ENCODE measurements at regions not wholly inside any gene's neighbourhood (a gene's known extent, or its start where the extent isn't known, plus 50 kb on each side); places are given as distances from the start of the nearest gene placed in this dataset.

- DNase-seq, result no peak
Observed at GRCh38 chr2:189268763-189269162, 89.2 kb upstream of the COL5A2 start.

DNA sequence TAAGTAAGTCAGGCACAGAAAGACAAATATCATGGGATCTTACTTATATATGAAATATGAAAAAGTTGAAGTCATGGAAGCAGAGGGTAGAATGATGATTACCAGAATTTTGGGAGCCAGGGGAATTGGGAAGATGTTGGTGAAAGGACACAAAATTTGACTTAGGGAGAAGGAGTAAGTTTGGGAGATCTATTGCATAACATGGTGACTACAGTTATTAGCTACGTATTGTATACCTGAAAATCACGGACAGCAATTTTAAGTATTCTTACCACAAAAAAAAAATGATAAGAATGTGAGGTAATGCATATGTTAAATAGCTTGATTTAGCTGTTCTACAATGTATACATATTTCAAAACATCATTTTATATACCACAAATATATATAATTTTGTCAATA lies 94.2 kb upstream of the COL5A2 start:
- no peak for DNase-seq

GRCh38 chr2:189274361-189274760 lies 94.8 kb upstream of the COL5A2 start:
- no peak for DNase-seq

DNA sequence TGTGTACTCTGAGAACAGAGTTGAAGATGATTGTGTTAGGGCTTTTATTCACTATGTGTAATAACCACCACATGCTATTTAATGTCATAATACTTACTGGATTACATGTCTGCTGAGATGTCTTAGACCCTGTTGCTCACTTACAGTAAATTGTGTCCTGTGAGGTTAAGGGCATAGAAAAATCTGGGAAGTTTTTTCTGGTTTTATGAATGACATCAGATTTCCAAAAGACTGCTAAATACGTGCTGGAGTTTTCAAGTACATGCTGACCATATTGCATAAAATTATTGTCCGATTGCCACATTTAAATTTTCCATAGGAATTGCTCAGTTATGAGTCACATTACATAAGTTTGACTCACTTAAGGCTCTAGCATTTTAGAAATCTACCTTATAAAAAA lies 96.7 kb upstream of the COL5A2 start:
- DNase-seq, result no peak

GRCh38 chr2:189281201-189281600 lies 101.6 kb upstream of the COL5A2 start:
- DNase-seq, result no peak

- no peak for DNase-seq
Observed at GRCh38 chr2:189285349-189285748, 105.8 kb upstream of the COL5A2 start.

GRCh38 chr2:189285962-189286645 lies 106.5 kb upstream of the COL5A2 start:
- peak; percentile 36 for DNase-seq

DNA sequence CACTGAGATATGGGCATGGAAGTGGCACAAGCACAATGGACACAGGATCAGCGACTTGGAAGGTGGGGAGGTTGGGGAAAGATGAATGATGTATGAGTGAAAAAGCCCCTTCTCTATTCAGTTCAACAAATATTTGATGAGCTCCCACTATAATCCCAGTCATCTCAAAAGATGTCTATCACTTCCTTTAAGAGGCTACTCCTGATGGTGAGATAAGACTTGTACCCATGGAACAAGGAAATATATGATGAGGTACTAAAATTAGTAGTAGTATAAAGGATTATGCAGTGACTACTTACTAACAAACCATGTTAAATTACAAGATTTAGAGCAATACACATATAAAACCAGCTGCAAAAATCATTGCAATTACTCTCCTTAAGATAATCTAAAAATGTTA lies 107.8 kb upstream of the COL5A2 start:
- DNase-seq, result no peak

GRCh38 chr2:189287982-189288521 lies 108.5 kb upstream of the COL5A2 start:
- DNase-seq, result peak; percentile 66

DNA sequence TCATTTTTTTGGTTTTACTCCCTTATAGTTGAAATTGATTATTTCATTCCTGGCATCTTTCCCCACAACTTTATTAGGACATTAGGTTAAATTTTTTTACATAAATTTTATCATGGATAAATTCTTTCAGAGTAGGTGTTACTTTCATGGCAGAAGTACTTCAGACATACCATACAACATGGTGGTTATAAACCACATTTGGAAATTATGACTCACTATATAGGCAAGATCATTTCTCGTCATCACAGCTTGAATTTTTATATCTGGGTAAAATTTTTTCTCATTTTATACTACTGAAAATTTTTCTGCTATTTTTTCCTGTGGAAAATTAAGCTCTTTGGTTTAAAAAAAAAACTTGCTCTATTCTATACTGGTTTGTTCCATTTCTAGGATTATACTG lies 111.9 kb upstream of the COL5A2 start:
- no peak for DNase-seq

- no peak for DNase-seq
Observed at GRCh38 chr2:189293164-189293563, 113.6 kb upstream of the COL5A2 start.

GRCh38 chr2:189297446-189297845 lies 117.9 kb upstream of the COL5A2 start:
- DNase-seq, result no peak

DNA sequence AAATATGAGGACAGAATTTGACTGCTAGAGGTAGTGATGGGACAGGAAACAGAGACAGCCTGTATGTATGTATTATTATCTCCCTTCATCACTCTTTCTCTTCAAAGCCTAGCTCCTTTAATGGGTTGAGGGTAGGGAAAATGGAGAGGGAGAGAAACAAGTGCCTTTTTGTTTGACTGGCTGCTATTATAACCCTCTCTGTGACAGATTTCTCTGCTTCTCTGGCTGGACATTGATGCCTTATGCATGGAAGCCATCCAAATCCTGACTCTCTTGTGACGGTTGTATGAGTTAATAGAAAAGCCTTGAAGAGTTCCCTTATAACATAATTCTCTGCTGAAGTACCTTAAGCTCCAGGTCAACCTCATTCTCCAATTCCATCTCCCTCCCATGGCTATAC lies 118.5 kb upstream of the COL5A2 start:
- DNase-seq, result no peak

GRCh38 chr2:189298481-189298880 lies 118.9 kb upstream of the COL5A2 start:
- no peak for DNase-seq

GRCh38 chr2:189299974-189300373 lies 120.4 kb upstream of the COL5A2 start:
- DNase-seq, result no peak

GRCh38 chr2:189300916-189301315 lies 121.4 kb upstream of the COL5A2 start:
- DNase-seq, result no peak

- no peak for DNase-seq
Observed at GRCh38 chr2:189302274-189302948, 122.8 kb upstream of the COL5A2 start.

- no peak for DNase-seq
Observed at GRCh38 chr2:189304360-189304759, 124.8 kb upstream of the COL5A2 start.

DNA sequence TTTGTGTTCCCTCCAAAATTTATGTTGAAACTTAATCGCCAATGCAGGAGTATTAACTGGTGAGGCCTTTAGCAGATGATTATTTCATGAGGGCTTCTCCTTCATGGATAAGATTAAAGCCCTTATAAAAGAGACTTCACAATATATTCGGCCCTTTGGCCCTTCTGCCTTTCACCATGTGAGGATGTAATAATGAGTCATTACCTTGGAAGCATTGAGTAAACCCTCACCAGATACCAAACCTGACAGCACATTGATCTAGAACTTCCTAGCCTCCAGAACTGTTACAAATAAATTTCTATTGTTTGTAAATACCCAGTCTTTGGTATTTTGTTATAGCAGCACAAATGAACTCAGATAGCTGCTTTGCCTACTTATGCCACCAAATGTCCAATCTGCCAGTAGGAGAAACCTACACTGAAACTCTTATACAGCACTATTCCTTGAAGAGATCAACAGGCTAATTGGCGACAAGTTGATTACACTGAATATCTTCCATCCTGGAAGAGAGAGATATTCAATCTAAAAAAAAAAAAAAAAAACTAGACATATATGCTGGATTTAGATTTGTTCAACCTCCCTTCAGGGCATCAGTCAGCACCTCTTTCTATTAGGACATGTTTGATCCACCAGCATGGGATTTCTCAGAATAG lies 125.9 kb upstream of the COL5A2 start:
- DNase-seq, result no peak

- DNase-seq, result no peak
Observed at GRCh38 chr2:189306525-189306924, 127.0 kb upstream of the COL5A2 start.

DNA sequence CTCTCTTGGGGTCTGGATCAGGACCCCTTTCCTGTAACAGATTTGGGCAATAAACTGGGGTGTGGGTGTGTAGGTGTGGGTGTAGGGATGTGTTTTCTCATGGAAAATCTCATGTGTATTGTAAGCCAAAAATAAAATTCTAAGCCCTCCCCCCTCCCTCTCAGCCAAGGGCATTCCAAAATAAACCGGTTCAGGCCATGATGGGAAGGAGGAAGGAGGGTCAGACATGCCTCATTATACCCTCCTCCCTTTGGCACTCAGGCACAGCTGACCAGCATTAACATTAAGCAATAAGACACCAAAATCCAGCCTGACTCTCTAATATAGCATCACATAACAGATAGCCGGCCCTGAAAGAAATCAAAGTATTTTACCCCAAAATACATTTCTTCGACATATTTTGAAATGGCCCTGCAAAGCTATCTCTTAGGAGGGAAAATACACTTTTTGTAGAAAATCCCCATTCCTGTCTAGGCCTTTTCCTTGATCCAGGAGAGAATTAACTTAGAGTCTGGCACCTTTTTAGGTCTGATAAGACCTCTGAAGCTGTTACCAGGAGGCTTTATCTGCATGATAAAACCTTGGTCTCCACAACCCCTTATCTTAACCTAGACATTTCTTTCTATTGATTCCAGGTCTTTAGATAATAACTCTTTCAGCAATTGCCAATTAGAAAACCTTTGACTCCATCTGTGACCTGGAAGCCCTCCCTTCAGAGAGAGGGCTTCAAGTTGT lies 128.7 kb upstream of the COL5A2 start:
- DNase-seq, result no peak

GRCh38 chr2:189309331-189309730 lies 129.8 kb upstream of the COL5A2 start:
- no peak for DNase-seq

- no peak for DNase-seq
Observed at GRCh38 chr2:189312211-189312610, 129.1 kb upstream of the WDR75 start.
